HG02943 (cell line): ENCODE measurements at regions not wholly inside any gene's neighbourhood (a gene's known extent, or its start where the extent isn't known, plus 50 kb on each side); places are given as distances from the start of the nearest gene placed in this dataset.

Experiments used
- ATAC-seq: cut with Tn5 transposase; IDR thresholded peaks from one replicate; pipeline ENCODE4 v1.9.1; 2021; ENCODE audit warnings: mild to moderate bottlenecking, low read depth, moderate library complexity; ENCODE audit not compliant: unreplicated experiment

DNA sequence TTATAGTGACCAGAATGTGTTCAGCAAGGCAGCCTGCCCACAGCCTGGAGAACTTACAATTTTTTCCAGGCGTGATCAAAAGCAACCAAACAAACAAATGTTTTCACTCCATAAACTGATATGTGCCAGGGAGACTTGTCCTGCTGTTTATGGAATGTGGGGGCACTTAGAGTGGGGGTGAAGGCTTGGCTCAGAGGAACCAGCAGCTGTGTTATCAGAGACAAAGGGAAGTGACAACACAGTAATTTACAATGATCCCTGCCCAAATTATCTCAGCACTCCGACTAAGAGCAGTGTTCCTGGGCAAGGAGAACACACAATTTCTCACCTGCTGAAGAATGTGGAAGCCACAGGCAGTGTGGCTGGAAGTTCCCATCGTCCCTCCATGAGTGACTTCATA lies 429.1 kb upstream of the IRX4 start:
- ATAC-seq = no peak

DNA sequence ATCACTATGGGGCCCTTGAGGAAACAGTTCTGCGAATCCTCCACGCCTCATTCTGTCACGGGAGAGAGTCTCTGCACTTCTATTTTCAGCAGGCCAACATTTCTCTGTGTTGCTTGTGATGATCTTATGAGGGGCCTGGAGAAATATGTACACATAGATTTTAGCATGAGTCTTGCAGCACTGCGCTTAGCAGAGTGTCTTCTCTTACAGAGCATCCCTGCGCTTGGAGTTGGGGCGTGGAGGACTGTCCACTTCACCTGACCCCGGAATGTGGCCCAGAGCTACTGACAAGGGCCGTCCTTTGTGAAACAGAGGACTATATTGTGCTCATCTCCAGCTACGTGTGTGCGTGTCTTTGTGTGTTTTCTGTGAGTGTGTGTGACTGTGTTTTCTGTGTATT lies 428.2 kb upstream of the IRX4 start:
- no peak for ATAC-seq

GRCh38 chr5:2307631-2308030 lies 424.9 kb upstream of the IRX4 start:
- ATAC-seq = no peak

DNA sequence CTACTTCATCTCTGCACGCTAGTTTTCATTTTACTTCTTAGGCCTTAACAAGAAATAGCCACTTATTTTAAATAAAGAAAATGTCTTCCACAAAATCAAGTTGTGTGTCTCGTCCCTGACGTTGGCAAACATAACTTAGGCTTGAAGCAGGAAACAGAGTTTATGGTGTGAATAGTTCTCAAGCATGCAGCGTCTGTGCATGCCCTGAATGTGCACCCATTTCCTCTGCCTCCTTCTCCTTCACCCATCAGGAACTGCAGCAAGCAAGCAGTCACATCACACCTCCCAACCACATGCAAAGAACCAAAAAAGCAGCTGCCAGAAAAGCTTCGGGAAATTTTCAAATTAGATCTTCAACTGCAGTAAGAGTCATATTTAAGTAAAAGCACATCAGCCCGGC lies 424.0 kb upstream of the IRX4 start:
- no peak for ATAC-seq

- no peak for ATAC-seq
Measured at GRCh38 chr5:2303431-2304100, 420.8 kb upstream of the IRX4 start.

- ATAC-seq = no peak
Measured at GRCh38 chr5:2302169-2302568, 419.4 kb upstream of the IRX4 start.

- no peak for ATAC-seq
Measured at GRCh38 chr5:2300861-2301574, 418.3 kb upstream of the IRX4 start.

GRCh38 chr5:2300421-2300820 lies 417.7 kb upstream of the IRX4 start:
- no peak for ATAC-seq

GRCh38 chr5:2299388-2300220 lies 416.9 kb upstream of the IRX4 start:
- ATAC-seq = no peak

DNA sequence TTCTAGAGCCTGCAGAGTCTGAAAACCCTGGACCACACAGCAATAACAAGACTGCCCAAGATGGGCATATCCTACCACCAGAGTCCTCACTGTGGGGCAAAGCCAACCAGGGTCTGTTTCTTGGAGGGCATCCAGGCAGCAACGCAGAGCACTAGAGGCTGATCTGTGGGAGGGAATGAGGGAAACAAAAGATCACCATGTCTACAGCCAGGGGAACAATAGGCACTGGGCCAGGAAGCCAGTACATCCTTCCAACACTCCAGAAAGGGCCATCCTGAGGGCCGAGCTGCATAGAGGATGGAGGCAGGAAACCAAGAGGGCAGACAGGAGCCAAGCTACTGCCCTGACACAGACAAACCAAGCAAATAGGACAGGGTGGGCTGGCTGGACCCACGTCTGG lies 416.1 kb upstream of the IRX4 start:
- ATAC-seq = no peak

DNA sequence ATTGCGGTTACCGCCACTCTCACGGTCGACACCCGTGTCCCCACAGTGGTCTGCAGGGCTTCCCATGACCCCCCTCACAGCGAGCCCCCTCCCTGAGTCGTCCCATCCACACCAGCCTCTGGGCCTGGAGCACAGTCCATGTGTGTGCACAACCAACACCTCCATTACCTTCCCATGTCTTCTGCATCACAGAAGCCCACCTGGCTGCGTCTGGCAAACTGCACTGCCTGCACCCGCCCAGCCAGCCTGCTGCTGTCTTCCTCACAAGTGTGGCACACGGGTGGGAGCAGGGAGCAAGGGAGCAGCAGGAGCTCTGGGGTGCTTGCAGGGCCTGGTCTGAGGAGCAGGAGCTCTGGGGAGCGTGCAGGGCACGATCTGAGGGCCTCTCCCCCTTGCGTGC lies 415.3 kb upstream of the IRX4 start:
- ATAC-seq = no peak

GRCh38 chr5:2295476-2295875 lies 412.8 kb upstream of the IRX4 start:
- ATAC-seq = no peak

GRCh38 chr5:2293906-2294305 lies 411.2 kb upstream of the IRX4 start:
- ATAC-seq = no peak

DNA sequence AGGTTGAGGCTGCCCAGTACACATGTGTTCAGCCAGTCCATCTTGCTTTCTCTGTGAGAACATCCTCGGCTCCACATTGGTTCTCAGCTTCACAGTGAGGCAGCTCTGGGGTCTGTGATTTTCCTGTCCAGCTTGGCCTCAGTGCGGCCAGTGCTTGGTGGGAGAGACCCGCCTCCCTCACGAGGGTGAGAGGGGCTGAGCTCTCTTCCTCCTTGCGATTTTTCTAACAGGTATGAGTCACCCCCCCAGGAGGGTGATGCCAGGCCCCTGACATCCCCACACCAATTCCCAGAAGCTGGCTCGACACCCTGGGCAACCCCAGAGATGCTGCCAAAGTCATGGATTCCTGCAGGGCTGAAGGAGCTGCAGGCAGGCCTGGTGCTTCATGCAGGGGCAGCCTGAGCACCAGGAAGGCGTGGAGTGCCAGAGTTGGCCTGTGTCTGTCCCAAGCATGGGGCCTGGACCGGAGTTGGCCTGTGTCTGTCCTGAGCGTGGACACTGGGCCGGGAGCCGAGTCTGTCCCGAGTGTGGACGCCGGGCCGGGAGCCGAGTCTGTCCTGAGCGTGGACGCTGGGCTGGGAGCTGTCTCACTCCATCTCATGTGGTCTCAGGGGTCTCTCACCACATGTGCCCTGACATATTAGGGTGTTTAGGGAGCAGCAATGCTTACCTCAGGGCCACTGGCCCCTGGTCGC lies 408.6 kb upstream of the IRX4 start:
- ATAC-seq = no peak

- ATAC-seq = no peak
Measured at GRCh38 chr5:2289380-2289779, 406.7 kb upstream of the IRX4 start.

GRCh38 chr5:2288968-2289367 lies 406.2 kb upstream of the IRX4 start:
- ATAC-seq = no peak

DNA sequence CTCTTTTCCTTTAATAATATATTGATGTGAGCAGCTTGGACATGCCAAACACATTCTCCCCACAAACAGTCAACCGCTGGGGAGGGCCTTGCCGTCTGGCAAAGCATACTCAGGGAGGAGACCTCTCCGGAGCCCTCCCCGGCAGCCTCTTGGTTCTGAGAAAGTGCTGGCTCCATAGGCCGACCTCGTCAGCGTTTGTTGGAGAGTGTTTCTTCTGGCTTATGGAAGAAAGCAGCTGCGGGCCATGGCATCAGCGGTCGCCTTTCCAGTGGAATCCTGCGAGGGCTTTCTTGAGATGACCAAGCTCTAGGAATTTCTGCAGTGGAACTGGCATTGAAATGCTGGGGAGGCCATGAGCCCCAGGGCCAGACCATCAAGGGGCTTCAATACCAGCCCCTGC lies 405.7 kb upstream of the IRX4 start:
- no peak for ATAC-seq

DNA sequence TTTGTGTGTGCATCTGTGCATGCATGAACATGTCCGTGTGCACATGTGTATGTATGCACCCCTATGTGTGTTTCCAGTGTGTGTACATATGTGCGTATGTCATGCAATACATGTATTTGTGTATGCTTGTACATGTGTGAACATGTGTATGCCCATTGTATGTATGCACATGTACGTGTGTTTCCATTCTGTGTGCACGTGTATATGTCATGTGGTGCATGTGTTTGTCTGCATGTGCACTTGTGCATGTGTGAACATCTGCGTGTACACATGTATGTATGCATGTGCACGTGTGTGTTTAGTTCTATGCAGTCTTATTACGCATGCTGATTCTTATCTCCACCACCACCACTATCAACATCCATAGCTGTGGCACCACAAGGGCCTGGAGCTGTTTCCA lies 403.5 kb upstream of the IRX4 start:
- ATAC-seq = no peak

GRCh38 chr5:2284678-2285077 lies 402.0 kb upstream of the IRX4 start:
- ATAC-seq = no peak

GRCh38 chr5:2283481-2284045 lies 400.8 kb upstream of the IRX4 start:
- ATAC-seq = no peak

DNA sequence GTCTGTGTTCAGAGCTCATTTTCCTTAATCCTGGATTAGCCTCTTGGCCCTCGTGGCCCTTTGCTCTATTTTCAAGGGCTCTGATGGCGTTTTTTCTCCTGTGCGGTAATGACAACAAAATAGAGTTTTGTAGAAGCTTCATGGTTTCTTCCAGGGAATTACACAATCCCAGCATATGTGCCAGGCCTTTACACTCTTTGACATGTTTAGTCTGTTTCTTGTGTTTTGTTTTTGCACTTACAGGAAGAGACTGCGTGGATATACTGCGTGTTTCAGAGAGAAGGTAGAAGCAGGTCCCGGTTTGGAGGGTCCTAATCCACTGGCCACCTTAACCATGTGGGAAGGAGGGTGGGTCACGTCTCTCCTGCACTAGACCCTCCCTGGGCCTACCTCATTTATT lies 400.2 kb upstream of the IRX4 start:
- ATAC-seq = no peak
